ENCODE measurements at regions not wholly inside any gene's neighbourhood (a gene's known extent, or its start where the extent isn't known, plus 50 kb on each side); places are given as distances from the start of the nearest gene placed in this dataset.

- peak; percentile 75 for DNase-seq
- Mint-ChIP-seq H3K27me3 (ENCODE audit: insufficient read depth) (no peaks in the 10 kb centered on the region), H3K27ac (peak overlapping the region; percentile 64), H3K4me3 (peak overlapping the region; percentile 45; the same call in 1 of the 2 replicates), H3K4me1 (ENCODE audit: low read depth) (peaks cover 88% of the 10 kb centered on the region), H3K36me3 (ENCODE audit: low read depth) (no peaks in the 10 kb centered on the region), H3K9me3 (no peaks in the 10 kb centered on the region)
- TF ChIP-seq CTCF (IDR thresholded peaks at IDR 0.05): no peak
Measured at GRCh38 chr1:185565302-185565701, 168.9 kb upstream of the HMCN1 start.

- Mint-ChIP-seq H3K4me1 (ENCODE audit: low read depth) (peaks cover 92% of the 10 kb centered on the region), H3K9me3 (no peaks in the 10 kb centered on the region), H3K36me3 (ENCODE audit: low read depth) (no peaks in the 10 kb centered on the region), H3K27ac (peak overlapping the region; percentile 64), H3K27me3 (ENCODE audit: insufficient read depth) (no peaks in the 10 kb centered on the region), H3K4me3 (no peak overlapping the region)
- DNase-seq: no peak
- TF ChIP-seq CTCF (IDR thresholded peaks at IDR 0.05): no peak
Measured at GRCh38 chr1:185564816-185565215, 169.4 kb upstream of the HMCN1 start.

- DNase-seq: no peak
- Mint-ChIP-seq H3K9me3 (no peaks in the 10 kb centered on the region), H3K27me3 (ENCODE audit: insufficient read depth) (no peaks in the 10 kb centered on the region), H3K4me1 (ENCODE audit: low read depth) (peaks cover 76% of the 10 kb centered on the region), H3K27ac (no peak overlapping the region), H3K4me3 (no peak overlapping the region), H3K36me3 (ENCODE audit: low read depth) (no peaks in the 10 kb centered on the region)
- no peak for TF ChIP-seq CTCF (IDR thresholded peaks at IDR 0.05)
Measured at GRCh38 chr1:185562461-185563359, 171.5 kb upstream of the HMCN1 start.

- H3K27me3 Mint-ChIP-seq (ENCODE audit: insufficient read depth): no peaks in the 10 kb centered on the region
- no peaks in the 10 kb centered on the region for H3K9me3 Mint-ChIP-seq
- peak overlapping the region; percentile 47; the same call in 1 of the 2 replicates for H3K27ac Mint-ChIP-seq
- no peak; the same call in none of the 2 replicates for TF ChIP-seq CTCF (IDR thresholded peaks at IDR 0.05)
- no peaks in the 10 kb centered on the region for H3K36me3 Mint-ChIP-seq (ENCODE audit: low read depth)
- peak; percentile 68 for DNase-seq
- H3K4me1 Mint-ChIP-seq (ENCODE audit: low read depth): peaks cover 65% of the 10 kb centered on the region
- H3K4me3 Mint-ChIP-seq: no peak overlapping the region; the same call in 1 of the 2 replicates
Measured at GRCh38 chr1:185561629-185562028, 172.6 kb upstream of the HMCN1 start.

- DNase-seq: no peak
- Mint-ChIP-seq H3K36me3 (ENCODE audit: low read depth) (no peaks in the 10 kb centered on the region), H3K27ac (no peak overlapping the region), H3K27me3 (ENCODE audit: insufficient read depth) (no peaks in the 10 kb centered on the region), H3K4me3 (no peak overlapping the region), H3K4me1 (ENCODE audit: low read depth) (peaks cover 57% of the 10 kb centered on the region), H3K9me3 (no peaks in the 10 kb centered on the region)
- no peak for TF ChIP-seq CTCF (IDR thresholded peaks at IDR 0.05)
Measured at GRCh38 chr1:185560760-185561159, 173.4 kb upstream of the HMCN1 start.

All from HFFc6 (cell line).